Raji (cell line): ENCODE measurements at regions not wholly inside any gene's neighbourhood (a gene's known extent, or its start where the extent isn't known, plus 50 kb on each side); places are given as distances from the start of the nearest gene placed in this dataset.
A peak's percentile ranks its signal among the peaks of the same experiment; 100 is the strongest.

Experiments used
- POLR2A ChIP-seq: IDR thresholded peaks from 2 replicates; pipeline ENCODE4 v1.6.1; 2011; ENCODE audit warnings: low read depth, low read length, control low read depth; ENCODE audit not compliant: insufficient read depth

DNA sequence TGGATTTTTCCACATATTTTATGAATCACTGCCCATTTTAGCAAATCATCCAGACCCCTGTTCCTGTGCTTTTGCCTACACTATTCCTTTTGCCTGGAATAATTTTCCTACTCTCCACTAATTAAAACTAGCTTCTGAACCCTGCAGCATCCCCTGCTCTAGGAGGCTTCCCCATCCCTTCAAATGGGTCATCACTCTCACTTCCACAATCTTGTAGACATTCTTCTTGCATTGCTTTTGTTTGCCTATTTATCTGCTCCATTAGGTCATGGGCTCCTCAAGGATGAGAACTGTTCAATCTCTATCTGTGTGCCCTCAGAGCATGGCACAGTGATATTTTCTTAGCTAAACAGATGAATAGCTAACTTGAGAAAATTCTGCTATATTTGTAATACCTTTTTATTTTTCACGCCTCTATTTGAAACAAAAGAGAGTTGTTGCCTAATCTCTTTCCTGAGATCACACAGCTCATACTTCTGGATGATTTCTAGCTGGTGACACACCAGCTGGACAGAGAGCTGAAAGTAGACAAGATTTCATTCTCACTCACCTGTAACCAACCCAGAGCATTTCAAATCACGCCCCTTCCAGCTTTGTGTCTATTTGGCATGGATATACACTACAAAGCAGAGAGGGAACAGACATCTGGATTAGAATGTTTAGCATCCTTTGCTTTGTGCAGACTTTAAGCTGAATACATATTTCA, 466.0 kb downstream of the FOXO1 start:
- no peak for TF ChIP-seq POLR2A

DNA sequence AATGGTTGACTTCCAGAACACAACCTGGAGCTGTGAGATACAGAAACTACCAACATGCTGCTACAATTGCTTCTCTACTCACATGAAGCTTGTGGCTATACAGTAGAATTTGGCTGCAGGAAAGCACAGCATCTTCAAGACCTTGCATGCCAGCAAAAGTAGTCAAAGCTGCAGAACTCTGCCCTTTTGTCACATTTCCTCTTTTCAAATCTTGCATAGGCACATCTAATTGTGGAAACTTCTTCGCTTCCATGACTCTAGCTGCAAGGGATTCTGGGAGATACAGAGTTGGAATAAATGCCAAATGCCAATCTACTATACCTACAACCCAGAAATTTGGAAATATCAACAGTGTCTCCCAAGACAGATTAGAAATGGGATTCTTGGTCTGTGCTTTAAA, 462.2 kb downstream of the FOXO1 start:
- no peak for TF ChIP-seq POLR2A

DNA sequence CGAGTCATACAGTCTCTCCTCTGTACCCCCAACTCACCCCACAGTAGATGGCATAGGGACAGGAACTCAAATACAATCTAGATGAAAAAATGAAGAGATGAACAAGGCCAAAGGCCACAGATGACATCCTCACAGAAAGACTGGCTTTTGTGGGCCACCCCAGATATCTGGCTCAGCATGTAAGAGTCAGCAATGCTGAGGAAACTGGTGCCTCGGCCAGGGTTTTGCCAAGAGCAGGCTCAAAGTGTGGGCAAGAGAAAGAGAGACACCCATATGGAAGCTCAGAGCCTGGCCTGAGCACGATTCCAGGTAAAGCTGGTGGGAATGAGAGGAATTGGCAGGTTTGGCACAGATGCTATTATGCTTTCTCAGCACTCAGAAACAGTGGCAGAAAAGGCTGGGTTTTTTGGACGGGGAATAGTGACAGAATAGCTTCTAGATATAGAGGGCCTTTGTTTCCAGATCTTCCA, 460.6 kb downstream of the FOXO1 start:
- no peak for TF ChIP-seq POLR2A

DNA sequence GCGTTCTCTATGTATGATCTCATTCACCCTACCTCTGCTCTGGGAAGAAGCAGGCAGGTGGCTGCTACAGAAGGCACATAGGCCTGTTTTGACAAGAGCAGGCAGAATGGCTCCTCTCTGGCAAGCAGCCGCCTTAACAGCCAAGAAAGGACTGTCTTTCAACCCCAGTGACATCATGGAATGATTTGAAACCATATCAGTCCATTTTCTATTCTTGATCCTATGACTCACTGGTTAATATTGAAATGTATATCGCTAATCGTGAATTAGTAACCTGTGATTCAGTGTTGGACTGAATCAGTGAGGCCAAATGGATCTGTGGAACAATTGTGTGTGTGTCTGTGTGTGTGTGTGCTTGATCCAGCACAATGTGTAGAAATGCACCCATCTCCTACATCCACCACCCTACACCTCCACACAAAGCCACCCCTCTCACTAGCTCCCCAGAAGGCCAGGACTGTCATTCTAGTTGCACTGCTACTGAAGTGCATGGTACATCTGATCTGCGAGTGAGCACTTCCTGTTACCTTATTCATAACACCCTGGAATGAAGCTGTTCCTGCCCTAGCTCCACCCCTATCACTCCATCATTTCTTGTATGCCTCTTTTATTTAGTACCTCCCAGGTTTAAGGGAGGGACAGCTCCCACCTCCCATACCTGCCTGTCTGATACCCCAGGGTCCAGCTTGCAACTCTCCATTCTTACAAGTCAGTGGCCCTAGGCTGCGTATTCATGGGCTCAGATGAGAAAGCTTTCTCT, 460.0 kb downstream of the FOXO1 start:
- TF ChIP-seq POLR2A: 0 out of 2 replicates have a peak, but pooled peaks have one; percentile 16

DNA sequence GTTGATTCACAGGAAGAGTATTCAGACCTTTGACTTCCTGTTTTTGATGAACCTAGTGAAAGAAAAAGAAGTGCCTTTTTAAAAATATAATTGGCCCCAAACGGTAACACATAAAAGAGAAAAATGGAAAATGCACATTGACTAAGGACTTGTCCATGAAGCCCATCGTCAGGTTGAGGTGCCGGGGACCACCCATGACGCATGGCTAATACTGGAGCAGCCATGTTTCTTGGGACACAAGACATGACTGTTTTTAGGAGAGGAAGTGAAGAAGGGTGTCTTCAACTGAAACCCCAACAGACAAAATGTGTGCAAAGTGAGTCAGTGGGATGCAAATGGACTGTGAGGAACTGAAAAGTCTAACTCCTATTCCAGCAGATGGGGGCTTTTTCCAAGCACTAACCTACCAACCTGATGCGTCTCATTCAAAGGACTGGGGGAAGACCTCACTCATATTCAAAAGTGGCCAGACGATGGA, 459.4 kb downstream of the FOXO1 start:
- no peak for TF ChIP-seq POLR2A

DNA sequence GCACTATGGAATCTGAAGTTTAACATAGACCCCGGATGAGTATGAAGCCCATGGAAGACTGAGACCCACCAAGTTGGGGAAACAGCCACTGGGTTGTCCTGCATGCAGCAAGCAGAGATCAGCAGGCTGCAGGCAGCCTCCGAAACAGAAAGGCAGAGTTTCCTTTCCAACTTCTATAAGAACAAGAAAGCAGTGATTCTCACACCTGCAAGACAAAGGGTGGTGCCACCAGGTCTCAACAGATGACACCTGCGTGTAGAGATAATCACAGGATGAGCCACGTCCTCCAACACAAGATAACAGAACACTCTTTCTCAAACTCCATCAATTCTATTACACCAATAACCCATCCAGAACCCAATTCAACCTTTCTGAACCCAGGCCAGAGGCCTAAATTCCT, 457.9 kb downstream of the FOXO1 start:
- no peak for TF ChIP-seq POLR2A

DNA sequence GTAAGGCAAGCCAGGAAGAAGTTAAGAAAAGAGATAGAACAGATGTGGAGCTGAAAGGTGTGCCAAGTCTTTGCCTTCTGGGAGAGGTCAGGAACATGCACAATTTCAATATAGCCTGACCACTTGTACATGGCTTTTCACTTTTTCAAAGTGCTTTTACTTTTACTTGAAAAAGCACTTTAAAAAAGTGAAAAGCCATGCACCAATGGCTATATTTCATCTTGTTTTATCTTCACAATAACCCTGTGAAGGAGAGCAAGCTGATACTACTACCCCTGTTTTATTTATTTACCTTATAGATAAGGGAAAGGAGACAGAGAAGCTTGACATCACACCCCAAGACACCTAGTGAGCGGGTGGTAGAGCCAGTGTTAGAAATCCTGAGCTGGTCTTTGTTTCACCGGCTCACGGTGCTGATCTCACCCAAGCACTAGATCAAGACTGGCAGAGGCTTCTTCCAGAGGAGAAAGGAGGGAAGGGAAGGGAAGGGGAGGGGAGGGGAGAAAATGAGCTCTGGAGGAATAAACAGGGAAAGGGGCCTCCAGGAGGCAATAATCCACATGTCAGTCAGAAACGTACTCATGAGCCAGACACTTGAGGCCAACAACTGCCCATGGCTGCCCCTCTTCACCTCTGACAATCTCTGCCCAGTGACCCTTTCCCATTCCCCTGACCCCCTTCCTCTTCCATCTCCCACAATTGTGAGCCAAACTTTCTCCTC, 455.4 kb downstream of the FOXO1 start:
- TF ChIP-seq POLR2A: no peak

DNA sequence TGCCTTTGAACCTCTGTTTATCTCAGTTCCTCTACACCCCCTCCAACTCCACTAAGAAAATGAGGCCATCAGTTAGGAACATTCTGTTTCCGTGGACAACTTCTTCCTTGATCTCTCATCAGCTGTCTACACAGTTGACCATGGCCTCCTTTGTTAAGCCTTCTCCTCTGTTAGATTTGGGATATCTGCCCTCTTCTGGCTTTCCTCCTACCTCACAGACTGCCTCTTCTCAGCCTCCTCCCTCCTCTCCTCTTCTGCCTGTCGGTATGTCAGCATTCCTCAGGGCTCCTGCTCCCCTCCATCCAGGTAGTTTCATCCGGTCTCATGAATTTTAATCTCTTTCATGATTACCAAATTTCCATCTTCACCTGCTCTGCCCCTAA, 454.9 kb downstream of the FOXO1 start:
- no peak for TF ChIP-seq POLR2A

DNA sequence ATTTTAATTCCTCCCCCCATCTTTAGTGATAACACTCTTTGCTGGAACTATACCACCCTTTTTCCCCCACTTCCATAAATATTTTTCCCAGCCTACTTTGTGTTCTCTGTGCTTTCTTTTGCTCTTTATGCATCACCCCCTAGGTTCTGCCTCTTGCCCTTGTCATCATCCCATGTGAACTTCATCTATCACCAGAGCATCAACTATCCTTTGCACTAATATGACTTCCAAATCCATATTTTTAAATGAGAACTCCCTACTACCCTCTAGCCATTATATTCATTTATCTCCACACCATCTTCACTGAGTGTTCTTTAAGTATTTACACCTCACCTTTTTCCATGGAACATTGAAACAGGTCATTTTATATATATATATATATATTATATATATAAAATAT, 452.7 kb downstream of the FOXO1 start:
- no peak for TF ChIP-seq POLR2A

DNA sequence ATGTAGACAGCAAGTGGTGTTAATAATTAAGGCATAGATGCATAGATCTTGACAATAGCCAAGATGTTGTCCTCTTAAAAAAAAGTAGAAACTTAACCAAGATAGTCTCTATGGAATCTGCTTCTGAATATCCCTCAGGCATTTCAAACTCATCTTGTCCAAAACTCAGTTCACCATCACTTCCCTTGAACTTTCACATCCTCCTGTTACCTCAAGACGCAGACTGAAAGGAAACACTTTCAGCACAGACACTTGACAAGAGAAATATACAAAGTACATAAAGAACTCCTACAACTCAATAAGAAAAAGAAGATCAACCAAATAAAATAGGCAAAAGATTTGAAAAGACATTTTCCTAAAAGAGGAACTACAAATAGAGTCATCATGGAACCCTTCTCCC, 451.1 kb downstream of the FOXO1 start:
- no peak for TF ChIP-seq POLR2A

DNA sequence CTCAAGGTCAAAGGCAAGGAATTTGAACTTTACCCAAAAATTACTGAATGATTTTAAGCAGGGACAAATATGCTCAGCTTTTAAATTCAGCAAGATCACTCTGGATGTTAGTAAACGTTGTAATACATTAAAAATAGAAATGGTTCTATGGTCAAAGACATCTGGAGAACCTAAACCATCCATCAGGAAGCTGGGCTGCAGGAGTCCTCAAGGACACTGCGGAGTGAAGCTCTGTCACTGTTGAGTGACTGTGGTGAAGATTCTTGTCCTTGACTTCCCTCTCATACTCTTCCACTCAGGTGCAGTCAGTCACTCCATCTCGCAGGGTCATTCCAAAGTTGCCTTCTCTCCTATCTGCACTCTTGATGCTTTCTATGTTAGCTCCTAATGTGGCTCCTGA, 450.7 kb downstream of the FOXO1 start:
- no peak for TF ChIP-seq POLR2A

DNA sequence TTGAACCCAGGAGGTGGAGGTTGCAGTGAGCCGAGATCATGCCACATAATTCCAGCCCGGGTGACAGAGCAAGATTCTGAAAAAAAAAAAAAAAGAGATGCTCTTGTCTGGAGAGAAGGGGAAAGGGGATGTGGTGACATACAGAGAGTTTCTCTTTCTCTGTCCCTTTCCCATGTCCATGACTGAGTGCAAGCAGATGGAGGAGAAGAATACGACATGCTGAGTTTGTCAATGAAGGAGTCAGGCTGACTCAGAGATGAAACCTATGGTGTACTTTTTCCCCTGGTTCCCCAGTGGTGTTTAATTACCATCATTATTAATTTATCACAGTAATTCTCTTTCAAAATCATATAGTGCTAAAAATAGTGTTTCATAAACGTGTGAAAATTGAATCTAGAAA, 448.8 kb downstream of the FOXO1 start:
- TF ChIP-seq POLR2A: no peak

DNA sequence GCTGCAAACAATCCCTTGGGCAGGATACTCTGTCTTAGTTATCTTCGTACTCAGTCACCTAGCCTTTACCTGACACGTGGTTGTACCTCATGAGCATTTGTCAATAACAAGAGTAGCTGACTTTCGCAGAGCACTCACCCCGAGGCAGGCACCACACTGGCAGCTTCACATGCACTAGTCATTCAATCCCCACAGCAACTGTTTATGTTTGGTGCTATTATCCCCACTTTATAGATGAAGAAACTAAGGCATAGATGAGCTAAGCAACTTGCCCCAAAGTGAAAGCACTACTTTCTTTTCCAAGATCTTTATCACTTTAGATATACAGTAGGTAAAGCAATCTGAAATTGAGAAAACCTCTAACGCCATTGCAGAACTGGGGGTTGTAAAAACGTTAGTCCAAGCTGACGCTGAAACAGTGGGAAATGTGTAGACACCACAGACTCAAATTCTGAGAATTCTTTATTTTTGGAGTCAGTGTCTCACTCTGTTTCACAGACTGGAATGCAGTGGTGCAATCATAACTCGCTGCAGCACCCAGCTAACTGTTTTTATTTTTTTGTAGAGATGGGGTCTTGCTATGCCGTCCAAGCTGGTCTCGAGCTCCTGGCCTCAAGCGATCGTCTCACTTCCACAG, 446.0 kb downstream of the FOXO1 start:
- no peak for TF ChIP-seq POLR2A

DNA sequence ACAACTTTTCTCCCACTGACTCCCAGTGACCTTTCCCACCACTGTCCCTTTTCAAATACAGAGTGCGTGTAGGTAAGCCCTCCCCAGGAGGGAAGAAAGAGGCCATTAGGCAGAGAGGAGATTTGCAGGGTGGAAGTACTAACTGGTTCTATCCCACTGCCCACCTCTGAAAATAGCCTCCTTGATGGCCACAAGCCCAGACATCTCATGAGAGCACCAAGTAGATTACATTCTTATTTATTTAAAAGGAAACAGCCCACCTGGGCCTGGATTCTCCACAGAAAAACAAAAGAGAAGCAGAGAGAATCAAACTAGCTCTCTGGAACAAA, 445.3 kb downstream of the FOXO1 start:
- no peak for TF ChIP-seq POLR2A

DNA sequence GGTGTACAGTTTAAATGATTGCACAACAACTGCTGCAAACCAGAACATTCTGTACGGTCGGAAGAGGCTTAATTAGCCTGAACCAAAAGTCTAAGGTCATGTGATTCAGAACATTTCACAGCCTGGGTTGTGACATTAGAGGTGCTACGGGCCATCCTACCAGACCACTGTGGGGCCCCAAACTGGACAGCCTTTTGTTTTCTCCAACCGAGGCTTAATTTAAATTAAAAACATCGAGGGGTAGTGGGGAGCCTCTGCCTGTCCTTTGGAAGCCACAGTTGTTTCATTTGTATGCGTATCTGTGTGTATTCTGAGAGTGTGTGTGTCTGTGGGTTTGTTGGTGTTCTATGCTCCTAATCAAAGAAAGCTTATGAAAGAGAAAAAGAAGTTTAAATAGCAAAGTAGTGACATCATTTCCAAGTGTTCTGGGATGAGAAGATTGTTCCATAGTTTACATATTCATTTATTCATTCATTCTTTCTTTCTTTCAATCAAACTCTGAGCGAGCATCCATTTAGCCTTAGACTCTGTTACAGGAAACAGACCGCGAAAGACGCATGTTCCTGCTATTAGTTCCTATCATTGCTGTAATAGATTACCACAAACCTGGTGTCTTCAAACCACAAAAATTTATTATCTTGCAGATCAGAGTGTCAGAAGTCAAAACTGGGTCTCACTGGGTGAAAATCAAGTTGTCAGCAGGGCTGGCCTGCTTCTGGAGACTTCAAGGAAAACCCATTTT, 444.8 kb downstream of the FOXO1 start:
- no peak for TF ChIP-seq POLR2A

DNA sequence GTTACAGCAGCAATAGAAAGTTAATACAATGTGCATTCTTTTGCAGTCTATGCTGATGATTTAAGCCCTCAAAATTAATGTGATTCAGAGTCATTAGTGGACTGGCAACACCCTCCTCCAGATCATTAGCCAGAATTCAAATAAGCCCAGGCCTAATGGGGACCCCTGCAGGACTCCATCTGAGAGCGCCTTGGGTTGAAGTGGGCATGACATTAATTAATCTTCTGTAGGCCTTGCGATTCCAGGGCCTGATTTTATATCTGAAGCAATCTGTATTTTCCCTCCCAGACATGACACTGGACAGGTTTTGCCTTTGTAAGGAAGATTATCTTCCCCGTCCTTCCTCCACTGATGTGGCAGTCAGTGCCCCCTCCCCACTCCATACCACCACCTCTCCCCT, 442.9 kb downstream of the FOXO1 start:
- TF ChIP-seq POLR2A: no peak
